Spleen (tissue), 11 donors: ENCODE measurements at regions not wholly inside any gene's neighbourhood (a gene's known extent, or its start where the extent isn't known, plus 50 kb on each side); places are given as distances from the start of the nearest gene placed in this dataset.

Experiments used
- DNase-seq: peaks from one replicate; pipeline ENCODE4 v3.0.0-alpha.2; 2020
- H3K27ac ChIP-seq, 8 donors: fragments of 200-600 bp; sonication (generic) in 7 of 8; 1 replicate in 4 of 8; 2 replicates in 4 of 8; pipeline versions ENCODE4 v1.5.0 to v1.8.0; 2016 to 2021; ENCODE audit warnings: inconsistent platforms in 4 of 8, mild to moderate bottlenecking in 4 of 8, moderate library complexity in 1 of 8
- H3K27me3 ChIP-seq, 7 donors: fragments of 200-600 bp; sonication (generic) in 6 of 7; replicated peaks in 1 of 7; 1 replicate in 4 of 7; 2 replicates in 3 of 7; pipeline versions ENCODE4 v1.5.0 to v1.8.0; 2016 to 2021; ENCODE audit warnings: inconsistent platforms in 3 of 7, mild to moderate bottlenecking in 1 of 7
- H3K36me3 ChIP-seq, 6 donors: fragments of 200-600 bp; sonication (generic) in 5 of 6; 1 replicate in 4 of 6; 2 replicates in 2 of 6; pipeline versions ENCODE4 v1.5.0 to v1.8.0; 2016 to 2021; ENCODE audit warnings: inconsistent platforms in 2 of 6
- H3K4me1 ChIP-seq, 6 donors: fragments of 200-600 bp; sonication (generic) in 5 of 6; 1 replicate in 3 of 6; 2 replicates in 3 of 6; pipeline versions ENCODE4 v1.5.0 to v1.8.0; 2016 to 2021; ENCODE audit warnings: inconsistent platforms in 3 of 6
- H3K4me3 ChIP-seq, 8 donors: fragments of 200-600 bp; sonication (generic) in 7 of 8; 1 replicate in 4 of 8; 2 replicates in 4 of 8; pipeline versions ENCODE4 v1.5.0 to v1.8.0; 2016 to 2021; ENCODE audit warnings: inconsistent platforms in 4 of 8, mild to moderate bottlenecking in 4 of 8, moderate library complexity in 2 of 8
- H3K9me3 ChIP-seq, 8 donors: fragments of 200-600 bp; sonication (generic) in 7 of 8; 1 replicate in 4 of 8; 2 replicates in 4 of 8; pipeline versions ENCODE4 v1.5.0 to v1.8.0; 2016 to 2021; ENCODE audit warnings: inconsistent platforms in 4 of 8
- POLR2A ChIP-seq, 3 donors: fragments of 450-650 bp; IDR thresholded peaks; one replicate each; pipeline ENCODE4 v1.5.1; 2017; ENCODE audit warnings: antibody characterized with exemption in 3 of 3, mild to moderate bottlenecking in 1 of 3
- POLR2AphosphoS5 ChIP-seq, 3 donors: sonication (generic); formaldehyde crosslinking; IDR thresholded peaks; one replicate each; pipeline ENCODE4 v1.5.1; 2017; ENCODE audit warnings: antibody characterized with exemption in 3 of 3
- WGBS, 5 donors: extraction: QIAGEN DNeasy Blood & Tissue Kit in 3 of 5; methylation state at CpG; one replicate each; pipeline versions ENCODE4 v1.1.5 to v1.1.7; 2013 to 2018; 5-methylcytosine and 5-hydroxymethylcytosine counted together
- intact Hi-C: fragments of 100-400 bp; cut with DNase I; formaldehyde crosslinking; loops from one replicate; pipeline ENCODE4 v1.15.0; 2023; ENCODE audit warnings: low total_unique reads
- TF ChIP-seq, protein P1 (sequence below), 11 experiments: fragments of 200-600 bp in 7 of 11; fragments of 450-650 bp in 4 of 11; sonication (generic) in 4 of 11; IDR thresholded peaks in 8 of 11; conservative IDR thresholded peaks in 3 of 11; 1 replicate in 7 of 11; 2 replicates in 4 of 11; pipeline versions ENCODE4 v1.4.0 to v1.8.0; 2016 to 2021; ENCODE audit warnings: antibody characterized with exemption in 11 of 11, inconsistent platforms in 4 of 11, mild to moderate bottlenecking in 1 of 11
- donor health status: healthy with polysubstance abuse.
- donor health status: DM: no; HTN: no; CAD: no; lungs with moderate emphysema.
- donor health status: DM: no; HTN: no; CAD: no.
- donor health status: Bipolar disorder and iron deficiency.
- donor health status: healthy.
- donor health status: DM: no; HTN: no; CAD: no.
- donor health status: DM: yes; HTN: yes; CAD: no.

DNA sequence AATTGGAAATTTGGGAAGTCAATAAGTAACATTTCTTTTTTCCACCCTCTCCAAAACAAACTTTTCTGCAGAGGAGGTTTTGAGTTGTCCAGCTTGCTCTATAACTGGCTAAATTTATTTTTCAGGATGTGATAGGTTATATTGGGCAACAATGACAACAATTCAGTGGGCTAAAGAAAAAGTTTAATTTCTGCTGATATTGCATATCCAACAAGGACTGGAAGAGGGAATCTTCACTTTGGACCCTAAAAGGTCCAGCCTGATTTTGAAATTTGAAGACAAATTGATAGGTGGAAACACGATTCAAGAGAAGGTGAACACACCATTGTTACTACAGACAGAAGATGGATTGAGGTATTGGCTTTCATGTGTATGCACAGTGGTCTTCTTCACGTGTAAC, 393.1 kb downstream of the BRINP1 start:
- no peak overlapping the region for H3K27ac ChIP-seq
- no peaks in the 10 kb centered on the region for H3K36me3 ChIP-seq
- WGBS, 5 donors = 5 to 27% (median 21%) methylated on average over 2 of the region's 2 CpGs
- H3K9me3 ChIP-seq = peaks cover 0 to 4% (median 0%) of the 10 kb centered on the region in 8 donors
- no peaks in the 10 kb centered on the region for H3K27me3 ChIP-seq
- no peak for DNase-seq
- H3K4me1 ChIP-seq = no peaks in the 10 kb centered on the region
- intact Hi-C loops = no loop called here
- no peak overlapping the region for H3K4me3 ChIP-seq
- TF ChIP-seq POLR2A (IDR thresholded peaks at IDR 0.05) (no peak), POLR2AphosphoS5 (IDR thresholded peaks at IDR 0.05) (no peak)
- TF ChIP-seq, protein P1, sequence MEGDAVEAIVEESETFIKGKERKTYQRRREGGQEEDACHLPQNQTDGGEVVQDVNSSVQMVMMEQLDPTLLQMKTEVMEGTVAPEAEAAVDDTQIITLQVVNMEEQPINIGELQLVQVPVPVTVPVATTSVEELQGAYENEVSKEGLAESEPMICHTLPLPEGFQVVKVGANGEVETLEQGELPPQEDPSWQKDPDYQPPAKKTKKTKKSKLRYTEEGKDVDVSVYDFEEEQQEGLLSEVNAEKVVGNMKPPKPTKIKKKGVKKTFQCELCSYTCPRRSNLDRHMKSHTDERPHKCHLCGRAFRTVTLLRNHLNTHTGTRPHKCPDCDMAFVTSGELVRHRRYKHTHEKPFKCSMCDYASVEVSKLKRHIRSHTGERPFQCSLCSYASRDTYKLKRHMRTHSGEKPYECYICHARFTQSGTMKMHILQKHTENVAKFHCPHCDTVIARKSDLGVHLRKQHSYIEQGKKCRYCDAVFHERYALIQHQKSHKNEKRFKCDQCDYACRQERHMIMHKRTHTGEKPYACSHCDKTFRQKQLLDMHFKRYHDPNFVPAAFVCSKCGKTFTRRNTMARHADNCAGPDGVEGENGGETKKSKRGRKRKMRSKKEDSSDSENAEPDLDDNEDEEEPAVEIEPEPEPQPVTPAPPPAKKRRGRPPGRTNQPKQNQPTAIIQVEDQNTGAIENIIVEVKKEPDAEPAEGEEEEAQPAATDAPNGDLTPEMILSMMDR (IDR thresholded peaks at IDR 0.05 in 8 of 11, conservative IDR thresholded peaks at IDR 0.05 in 3 of 11) = no peak

DNA sequence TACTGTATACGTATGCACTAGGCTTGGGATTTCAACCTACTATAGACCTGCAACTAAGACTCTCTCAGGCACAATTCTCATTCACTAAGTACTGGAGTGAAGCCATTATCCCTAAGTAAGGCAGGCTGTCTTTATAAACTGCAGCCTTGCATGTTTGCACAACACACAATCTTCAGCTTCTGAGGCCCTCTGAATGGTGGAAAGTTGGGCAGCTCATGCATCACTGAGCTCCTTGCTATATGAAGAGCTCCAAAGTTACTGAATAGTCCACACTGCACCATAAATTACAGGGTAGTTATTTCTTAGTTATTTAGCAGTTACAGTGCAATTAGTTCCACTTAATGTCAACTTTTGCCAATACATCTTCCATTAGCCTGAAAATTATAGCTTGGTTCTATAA, 384.6 kb downstream of the BRINP1 start:
- TF ChIP-seq POLR2AphosphoS5 (IDR thresholded peaks at IDR 0.05) (no peak), POLR2A (IDR thresholded peaks at IDR 0.05) (no peak)
- TF ChIP-seq, protein P1 (IDR thresholded peaks at IDR 0.05 in 8 of 11, conservative IDR thresholded peaks at IDR 0.05 in 3 of 11) = no peak
- H3K27me3 ChIP-seq = no peaks in the 10 kb centered on the region
- WGBS, 5 donors = 79 to 89% (median 87%) methylated on average over 1 of the region's 1 CpG
- DNase-seq = no peak
- no peaks in the 10 kb centered on the region for H3K36me3 ChIP-seq
- no peak overlapping the region for H3K27ac ChIP-seq
- intact Hi-C loops = no loop called here
- no peaks in the 10 kb centered on the region for H3K9me3 ChIP-seq
- no peaks in the 10 kb centered on the region for H3K4me1 ChIP-seq
- no peak overlapping the region for H3K4me3 ChIP-seq

DNA sequence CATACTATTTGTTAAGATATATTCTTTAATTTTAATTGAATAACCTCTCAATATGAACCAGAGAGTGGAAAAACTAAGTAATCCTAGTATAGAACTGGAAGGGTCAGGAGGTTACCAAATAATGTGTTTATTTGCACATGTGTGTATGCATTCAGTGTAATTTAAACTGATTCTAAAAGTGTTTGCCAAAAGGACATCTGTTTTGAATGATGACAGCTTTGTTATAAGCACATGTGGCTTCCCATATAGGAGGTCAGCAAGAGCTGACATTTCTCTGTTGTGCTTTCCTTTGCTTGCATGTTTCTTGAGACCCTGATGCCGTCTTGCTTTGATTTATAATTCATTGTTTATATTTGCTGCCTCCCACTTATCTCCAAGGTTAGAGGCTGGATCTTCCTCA, 383.4 kb downstream of the BRINP1 start:
- Histone ChIP-seq H3K27ac (no peak overlapping the region), H3K4me1 (no peaks in the 10 kb centered on the region), H3K9me3 (no peaks in the 10 kb centered on the region), H3K27me3 (no peaks in the 10 kb centered on the region), H3K36me3 (no peaks in the 10 kb centered on the region), H3K4me3 (no peak overlapping the region)
- WGBS, 5 donors = 57 to 71% (median 68%) methylated on average over 1 of the region's 1 CpG
- intact Hi-C loops = no loop called here
- TF ChIP-seq POLR2A (IDR thresholded peaks at IDR 0.05) = no peak
- TF ChIP-seq, protein P1 (IDR thresholded peaks at IDR 0.05 in 8 of 11, conservative IDR thresholded peaks at IDR 0.05 in 3 of 11) = no peak
- TF ChIP-seq POLR2AphosphoS5 (IDR thresholded peaks at IDR 0.05) = no peak
- DNase-seq = no peak

DNA sequence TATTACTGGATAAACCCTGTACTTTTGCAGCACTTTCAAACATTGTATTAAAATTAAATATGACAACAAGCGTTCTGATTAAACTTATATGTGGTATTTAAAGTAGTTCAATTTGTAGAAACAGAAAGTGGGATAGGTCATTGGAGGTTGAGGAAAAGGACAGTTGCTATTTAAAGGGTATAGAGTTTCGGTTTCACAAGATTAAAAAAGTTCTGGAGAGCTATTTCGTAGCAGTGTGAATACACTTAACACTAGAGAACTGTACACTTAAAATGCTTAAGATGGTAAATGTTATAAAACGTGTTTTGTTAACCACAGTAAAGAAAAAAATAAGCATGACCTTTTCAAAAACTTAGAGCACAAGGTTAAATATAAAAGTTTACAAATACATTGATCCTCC, 382.1 kb downstream of the BRINP1 start:
- H3K4me1 ChIP-seq = no peaks in the 10 kb centered on the region
- DNase-seq = no peak
- no peaks in the 10 kb centered on the region for H3K36me3 ChIP-seq
- no peak for TF ChIP-seq POLR2A (IDR thresholded peaks at IDR 0.05)
- no peak for TF ChIP-seq POLR2AphosphoS5 (IDR thresholded peaks at IDR 0.05)
- TF ChIP-seq, protein P1 (IDR thresholded peaks at IDR 0.05 in 8 of 11, conservative IDR thresholded peaks at IDR 0.05 in 3 of 11) = no peak
- no peak overlapping the region for H3K4me3 ChIP-seq
- intact Hi-C loops = no loop called here
- no peaks in the 10 kb centered on the region for H3K27me3 ChIP-seq
- no peak overlapping the region for H3K27ac ChIP-seq
- no peaks in the 10 kb centered on the region for H3K9me3 ChIP-seq
- 53 to 67% (median 57%) methylated on average over 4 of the region's 4 CpGs for whole genome bisulfite sequencing, 5 donors
